GM06990 (cell line): ENCODE measurements at regions not wholly inside any gene's neighbourhood (a gene's known extent, or its start where the extent isn't known, plus 50 kb on each side); places are given as distances from the start of the nearest gene placed in this dataset.

ENCODE experiments used
- DNase-seq: peaks from one replicate; pipeline ENCODE4 v3.0.0-alpha.2; 2011; ENCODE audit not compliant: insufficient read length; ENCODE audit errors: extremely low read depth
- H3K27me3 ChIP-seq: replicated peaks from 2 replicates; pipeline ENCODE4 v1.6.0; 2011; ENCODE audit warnings: low read length; ENCODE audit not compliant: control insufficient read depth, insufficient read depth
- H3K36me3 ChIP-seq: 2 replicates; pipeline ENCODE4 v1.5.1; 2011; ENCODE audit warnings: low read length; ENCODE audit not compliant: control insufficient read depth, insufficient read depth
- H3K4me3 ChIP-seq: replicated peaks from 2 replicates; pipeline ENCODE4 v1.5.1; 2011; ENCODE audit warnings: low read depth, mild to moderate bottlenecking, control low read depth, low read length
- CTCF ChIP-seq: IDR thresholded peaks from 2 replicates; pipeline ENCODE4 v1.5.1; 2011; ENCODE audit warnings: low read length, control low read depth, mild to moderate bottlenecking, inconsistent platforms; ENCODE audit not compliant: insufficient read depth, poor library complexity, severe bottlenecking

GRCh38 chr3:65194047-65194714, 506.4 kb upstream of the ADAMTS9 start:
- H3K27me3 ChIP-seq = no peaks in the 10 kb centered on the region
- H3K36me3 ChIP-seq = no peaks in the 10 kb centered on the region
- no peak for DNase-seq
- no peak for TF ChIP-seq CTCF
- no peak overlapping the region for H3K4me3 ChIP-seq

GRCh38 chr3:65193531-65193930, 505.7 kb upstream of the ADAMTS9 start:
- Histone ChIP-seq H3K27me3 (no peaks in the 10 kb centered on the region), H3K4me3 (no peak overlapping the region), H3K36me3 (no peaks in the 10 kb centered on the region)
- TF ChIP-seq CTCF = no peak
- DNase-seq = no peak

GRCh38 chr3:65190111-65190510, 502.3 kb upstream of the ADAMTS9 start:
- no peak for DNase-seq
- TF ChIP-seq CTCF = no peak
- H3K4me3 ChIP-seq = no peak overlapping the region
- no peaks in the 10 kb centered on the region for H3K27me3 ChIP-seq
- no peaks in the 10 kb centered on the region for H3K36me3 ChIP-seq

GRCh38 chr3:65186268-65186667, 498.5 kb upstream of the ADAMTS9 start:
- no peak for DNase-seq
- no peak for TF ChIP-seq CTCF
- no peak overlapping the region for H3K4me3 ChIP-seq
- H3K27me3 ChIP-seq = no peaks in the 10 kb centered on the region
- no peaks in the 10 kb centered on the region for H3K36me3 ChIP-seq

GRCh38 chr3:65182682-65183081, 494.9 kb upstream of the ADAMTS9 start:
- H3K4me3 ChIP-seq = no peak overlapping the region
- H3K36me3 ChIP-seq = no peaks in the 10 kb centered on the region
- DNase-seq = no peak
- TF ChIP-seq CTCF = no peak
- no peaks in the 10 kb centered on the region for H3K27me3 ChIP-seq

- no peak for DNase-seq
Observed at GRCh38 chr3:65182085-65182484, 494.3 kb upstream of the ADAMTS9 start.

More at GRCh38 chr3:65182085-65182484, 494.3 kb upstream of the ADAMTS9 start:
- Histone ChIP-seq H3K27me3 (no peaks in the 10 kb centered on the region), H3K36me3 (no peaks in the 10 kb centered on the region), H3K4me3 (no peak overlapping the region)
- TF ChIP-seq CTCF = no peak
